Thyroid gland (tissue), 4 donors: ENCODE measurements at regions not wholly inside any gene's neighbourhood (a gene's known extent, or its start where the extent isn't known, plus 50 kb on each side); places are given as distances from the start of the nearest gene placed in this dataset.
"Not testable (repeated sequence)": the region's sequence is repeated elsewhere in the genome, so short reads cannot be mapped to it uniquely, and the experiment has no call there.

Experiments used
- POLR2A ChIP-seq, 2 donors: fragments of 450-650 bp; IDR thresholded peaks; one replicate each; pipeline ENCODE4 v1.6.1; 2017; ENCODE audit warnings: antibody characterized with exemption in 2 of 2, mild to moderate bottlenecking in 2 of 2, moderate library complexity in 1 of 2
- TF ChIP-seq, protein P1 (sequence below), 6 experiments: fragments of 200-600 bp in 3 of 6; fragments of 450-650 bp in 3 of 6; sonication (generic) in 3 of 6; IDR thresholded peaks; one replicate each; pipeline ENCODE4 v1.5.1; 2016 to 2019; ENCODE audit warnings: antibody characterized with exemption in 6 of 6, mild to moderate bottlenecking in 2 of 6, inconsistent platforms in 1 of 6, moderate library complexity in 1 of 6

DNA sequence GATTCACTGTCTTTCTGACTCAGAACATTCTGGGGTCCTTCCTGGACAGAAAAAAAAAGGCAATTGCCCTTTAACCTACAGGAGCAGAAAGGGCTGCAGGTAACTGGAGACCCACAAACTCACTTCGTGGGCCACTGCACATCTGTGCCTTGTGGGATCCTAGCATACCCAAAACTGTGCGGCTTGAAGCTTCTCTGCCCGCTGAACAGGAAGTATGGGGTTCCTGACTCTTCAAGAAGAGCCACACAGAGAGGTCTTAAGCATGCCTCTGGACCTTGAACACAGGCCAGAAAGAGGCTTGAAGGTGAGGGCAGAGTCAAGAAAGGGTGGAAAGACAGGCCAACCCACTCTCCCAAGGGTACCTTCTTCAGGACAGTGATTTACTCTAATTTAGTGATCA is 67.6 kb downstream of the PPIAL4D start:
- TF ChIP-seq, protein P1, sequence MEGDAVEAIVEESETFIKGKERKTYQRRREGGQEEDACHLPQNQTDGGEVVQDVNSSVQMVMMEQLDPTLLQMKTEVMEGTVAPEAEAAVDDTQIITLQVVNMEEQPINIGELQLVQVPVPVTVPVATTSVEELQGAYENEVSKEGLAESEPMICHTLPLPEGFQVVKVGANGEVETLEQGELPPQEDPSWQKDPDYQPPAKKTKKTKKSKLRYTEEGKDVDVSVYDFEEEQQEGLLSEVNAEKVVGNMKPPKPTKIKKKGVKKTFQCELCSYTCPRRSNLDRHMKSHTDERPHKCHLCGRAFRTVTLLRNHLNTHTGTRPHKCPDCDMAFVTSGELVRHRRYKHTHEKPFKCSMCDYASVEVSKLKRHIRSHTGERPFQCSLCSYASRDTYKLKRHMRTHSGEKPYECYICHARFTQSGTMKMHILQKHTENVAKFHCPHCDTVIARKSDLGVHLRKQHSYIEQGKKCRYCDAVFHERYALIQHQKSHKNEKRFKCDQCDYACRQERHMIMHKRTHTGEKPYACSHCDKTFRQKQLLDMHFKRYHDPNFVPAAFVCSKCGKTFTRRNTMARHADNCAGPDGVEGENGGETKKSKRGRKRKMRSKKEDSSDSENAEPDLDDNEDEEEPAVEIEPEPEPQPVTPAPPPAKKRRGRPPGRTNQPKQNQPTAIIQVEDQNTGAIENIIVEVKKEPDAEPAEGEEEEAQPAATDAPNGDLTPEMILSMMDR (IDR thresholded peaks at IDR 0.05) = not testable (repeated sequence)
- not testable (repeated sequence) for TF ChIP-seq POLR2A (IDR thresholded peaks at IDR 0.05)
